Activated naive CD4-positive, alpha-beta T cell treated with anti-CD3 and anti-CD28 coated beads for 36 hours (primary cell): ENCODE measurements at regions not wholly inside any gene's neighbourhood (a gene's known extent, or its start where the extent isn't known, plus 50 kb on each side); places are given as distances from the start of the nearest gene placed in this dataset.

Source experiments
- CTCF ChIA-PET: fragments of 350-600 bp; sonication (Branson Sonifier 250); formaldehyde crosslinking; loops from one replicate; lab custom pipeline; 2021; ENCODE audit warnings: antibody characterized with exemption; lab: Charles Lee
- DNase-seq: peaks from one replicate; pipeline ENCODE4 v3.0.0-alpha.2; 2020
- H3K27ac Mint-ChIP-seq: one replicate; pipeline ENCODE4 v1.8.0; 2021; ENCODE audit warnings: mild to moderate bottlenecking, mixed read lengths
- H3K27me3 Mint-ChIP-seq: one replicate; pipeline ENCODE4 v1.8.0; 2021; ENCODE audit warnings: low read depth, mixed read lengths
- H3K36me3 Mint-ChIP-seq: one replicate; pipeline ENCODE4 v1.8.0; 2021; ENCODE audit warnings: low read depth, mixed read lengths
- H3K4me1 Mint-ChIP-seq: one replicate; pipeline ENCODE4 v1.8.0; 2021; ENCODE audit warnings: low read depth, mixed read lengths
- H3K4me3 Mint-ChIP-seq: one replicate; pipeline ENCODE4 v1.8.0; 2021; ENCODE audit warnings: mild to moderate bottlenecking, moderate library complexity, mixed read lengths
- H3K9me3 Mint-ChIP-seq: one replicate; pipeline ENCODE4 v1.8.0; 2021; ENCODE audit warnings: mixed read lengths
- intact Hi-C: fragments of 100-400 bp; cut with micrococcal nuclease; formaldehyde crosslinking; loops from one replicate; pipeline ENCODE4 v1.15.1; 2023

DNA sequence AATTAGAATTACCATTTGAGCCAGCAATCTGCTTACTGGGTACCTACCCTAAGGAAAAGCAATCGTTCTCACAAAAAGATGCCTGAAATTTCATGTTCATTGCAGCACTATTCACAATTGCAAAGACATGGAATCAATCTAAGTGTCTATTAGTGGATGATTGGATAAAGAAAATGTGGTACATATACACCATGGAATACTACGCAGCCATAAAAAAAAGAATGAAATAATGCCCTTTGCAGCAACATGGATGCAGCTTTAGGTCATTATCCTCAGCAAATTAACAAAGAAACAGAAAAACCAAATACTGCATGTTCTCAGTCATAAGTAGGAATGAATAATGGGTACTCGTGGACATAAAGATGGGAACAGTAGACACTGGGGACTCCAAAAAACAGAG, 89.8 kb upstream of the MAP1LC3B2 start:
- intact Hi-C loops = no loop called here
- Mint-ChIP-seq H3K36me3 (peaks cover 2% of the 10 kb centered on the region), H3K9me3 (peaks cover 4% of the 10 kb centered on the region), H3K27me3 (no peaks in the 10 kb centered on the region), H3K4me1 (no peaks in the 10 kb centered on the region), H3K4me3 (no peak overlapping the region), H3K27ac (no peak overlapping the region)
- DNase-seq = no peak
- CTCF ChIA-PET = no interaction called here

DNA sequence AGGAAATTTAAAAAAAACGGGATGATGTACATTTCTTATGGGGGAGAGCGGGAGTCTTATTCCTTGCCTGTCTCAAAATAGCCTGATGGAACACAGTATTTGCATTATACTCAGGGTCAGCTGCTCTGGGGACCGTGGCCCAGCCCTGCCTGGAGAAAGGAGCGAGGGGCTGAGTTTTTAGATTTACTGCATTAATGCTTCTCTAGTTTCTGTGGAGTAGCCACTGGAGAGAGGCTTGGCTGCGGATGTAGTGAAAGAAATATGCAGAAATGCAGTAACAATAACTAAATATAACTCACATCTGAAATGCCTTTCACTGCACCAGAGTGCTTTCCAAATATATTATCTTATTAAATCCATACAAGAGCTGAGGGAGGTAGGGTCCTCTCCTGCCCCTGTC, 87.6 kb upstream of the MAP1LC3B2 start:
- intact Hi-C loops = no loop called here
- DNase-seq = no peak
- CTCF ChIA-PET = no interaction called here
- H3K9me3 Mint-ChIP-seq = peaks cover 13% of the 10 kb centered on the region
- no peak overlapping the region for H3K27ac Mint-ChIP-seq
- H3K36me3 Mint-ChIP-seq = peaks cover 5% of the 10 kb centered on the region
- H3K27me3 Mint-ChIP-seq = no peaks in the 10 kb centered on the region
- H3K4me1 Mint-ChIP-seq = no peaks in the 10 kb centered on the region
- H3K4me3 Mint-ChIP-seq = no peak overlapping the region

DNA sequence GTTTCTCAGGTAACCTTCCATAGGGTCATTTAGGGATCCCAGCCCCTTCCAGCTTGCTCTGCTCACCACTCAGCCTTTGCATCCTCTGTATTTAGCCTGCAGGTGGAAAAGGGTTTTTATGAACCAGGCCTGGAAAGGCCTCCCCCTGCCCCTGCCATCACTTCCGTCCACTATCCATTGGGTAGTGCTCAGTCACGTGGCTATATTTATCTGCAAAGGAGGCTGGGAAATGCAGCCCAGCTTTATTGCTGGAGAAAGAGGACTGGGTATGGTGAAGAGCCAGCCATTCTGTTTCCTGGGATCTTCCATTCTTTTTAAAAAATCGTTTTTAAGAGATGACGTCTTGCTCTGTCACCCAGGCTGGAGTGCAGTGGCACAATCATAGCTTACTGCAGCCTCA, 87.0 kb upstream of the MAP1LC3B2 start:
- no peaks in the 10 kb centered on the region for H3K4me1 Mint-ChIP-seq
- CTCF ChIA-PET = no interaction called here
- H3K9me3 Mint-ChIP-seq = peaks cover 16% of the 10 kb centered on the region
- no peak for DNase-seq
- H3K4me3 Mint-ChIP-seq = no peak overlapping the region
- H3K36me3 Mint-ChIP-seq = peaks cover 7% of the 10 kb centered on the region
- no peak overlapping the region for H3K27ac Mint-ChIP-seq
- no peaks in the 10 kb centered on the region for H3K27me3 Mint-ChIP-seq
- intact Hi-C loops = no loop called here

DNA sequence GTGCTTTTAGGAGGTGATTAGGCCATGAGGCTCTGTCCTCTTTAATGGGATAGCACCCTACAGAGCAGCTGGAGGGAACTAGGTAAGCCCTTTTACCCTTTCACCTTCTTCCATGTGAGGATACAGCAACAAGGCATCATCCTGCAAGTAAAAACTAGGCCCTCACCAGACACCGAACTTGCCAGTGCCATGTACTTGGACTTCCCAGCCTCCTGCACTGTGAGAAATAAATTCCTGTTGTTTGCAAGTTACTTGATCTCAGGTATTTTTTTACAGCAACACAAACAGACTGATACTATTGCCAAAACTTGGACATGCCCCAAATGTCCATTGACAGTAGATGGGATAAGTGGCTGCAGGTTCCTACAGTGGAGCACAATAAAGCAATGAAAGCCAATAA, 85.8 kb upstream of the MAP1LC3B2 start:
- no peak for DNase-seq
- no peak overlapping the region for H3K4me3 Mint-ChIP-seq
- CTCF ChIA-PET = no interaction called here
- no peaks in the 10 kb centered on the region for H3K27me3 Mint-ChIP-seq
- no peak overlapping the region for H3K27ac Mint-ChIP-seq
- intact Hi-C loops = no loop called here
- no peaks in the 10 kb centered on the region for H3K4me1 Mint-ChIP-seq
- peaks cover 16% of the 10 kb centered on the region for H3K9me3 Mint-ChIP-seq
- peaks cover 7% of the 10 kb centered on the region for H3K36me3 Mint-ChIP-seq

DNA sequence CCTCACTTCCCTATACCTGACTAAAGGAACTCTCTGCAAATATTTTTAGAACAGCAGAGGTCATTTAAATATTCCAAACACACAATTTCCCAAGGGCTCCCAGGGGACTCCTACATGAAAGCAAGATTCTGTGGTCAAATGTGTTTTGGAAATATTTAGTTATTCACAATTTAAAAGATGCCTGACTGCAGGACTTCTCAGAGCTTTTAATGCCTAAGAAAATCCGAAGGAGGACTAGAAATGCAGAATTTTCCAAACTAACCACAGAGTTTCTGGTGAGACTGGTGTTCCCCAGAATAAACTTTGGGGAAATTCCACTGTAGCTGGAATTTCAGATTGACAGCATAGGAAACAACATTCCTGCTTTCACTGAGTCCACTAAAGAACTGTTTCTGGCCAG, 84.8 kb upstream of the MAP1LC3B2 start:
- Mint-ChIP-seq H3K36me3 (peaks cover 7% of the 10 kb centered on the region), H3K4me1 (no peaks in the 10 kb centered on the region), H3K27me3 (no peaks in the 10 kb centered on the region), H3K4me3 (no peak overlapping the region), H3K9me3 (peaks cover 16% of the 10 kb centered on the region), H3K27ac (no peak overlapping the region)
- CTCF ChIA-PET = no interaction called here
- no peak for DNase-seq
- intact Hi-C loops = no loop called here

DNA sequence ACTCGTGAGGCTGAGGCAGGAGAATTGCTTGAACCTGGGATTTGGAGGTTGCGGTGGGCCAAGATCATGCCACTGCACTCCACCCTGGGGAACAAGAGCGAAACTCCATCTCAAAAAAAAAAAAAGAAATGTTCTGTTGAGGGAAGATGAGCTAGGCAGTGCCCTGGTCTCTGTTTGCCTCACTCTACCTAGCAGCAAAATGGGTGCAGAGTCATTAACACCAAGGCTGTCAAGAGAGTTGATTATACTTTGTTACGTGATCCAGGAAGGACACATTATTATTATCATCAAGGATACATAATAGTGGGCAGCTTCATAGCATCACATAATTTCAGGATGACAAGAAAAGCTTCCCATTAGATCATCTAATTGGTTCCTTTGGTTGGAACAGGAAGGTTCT, 84.3 kb upstream of the MAP1LC3B2 start:
- Mint-ChIP-seq H3K36me3 (peaks cover 7% of the 10 kb centered on the region), H3K27me3 (no peaks in the 10 kb centered on the region), H3K9me3 (peaks cover 16% of the 10 kb centered on the region), H3K4me3 (no peak overlapping the region), H3K4me1 (peaks cover under 1% of the 10 kb centered on the region), H3K27ac (no peak overlapping the region)
- CTCF ChIA-PET = no interaction called here
- no peak for DNase-seq
- intact Hi-C loops = no loop called here

DNA sequence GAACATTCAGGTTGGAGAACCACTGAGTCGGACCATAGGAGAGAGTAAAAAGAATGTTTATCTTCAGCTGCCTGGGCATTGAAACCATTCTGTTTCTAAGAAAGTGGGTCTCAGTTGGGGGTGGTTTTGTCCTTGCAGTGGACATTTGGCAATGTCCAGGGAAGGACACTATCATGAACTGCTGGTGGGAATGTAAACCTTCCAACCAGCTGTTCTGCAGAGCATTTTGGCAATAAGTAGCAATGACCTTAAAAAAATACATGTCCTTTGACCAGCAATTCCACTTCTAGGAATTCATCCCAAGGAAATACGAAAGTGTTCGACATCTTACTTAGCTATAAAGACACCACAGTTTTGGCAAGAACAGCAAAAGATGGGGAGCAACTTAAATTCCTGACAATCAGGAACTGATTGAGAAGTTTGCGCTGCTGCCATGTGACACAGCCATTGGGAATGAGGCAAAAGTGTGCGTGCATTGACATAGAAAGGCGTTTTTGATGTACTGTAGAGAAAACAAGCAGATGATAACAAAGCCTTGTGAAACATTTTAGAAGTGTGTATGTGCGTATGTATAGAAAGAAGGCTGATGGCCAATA, 82.9 kb upstream of the MAP1LC3B2 start:
- Mint-ChIP-seq H3K9me3 (peaks cover 16% of the 10 kb centered on the region), H3K4me1 (peaks cover 11% of the 10 kb centered on the region), H3K27ac (no peak overlapping the region), H3K27me3 (no peaks in the 10 kb centered on the region), H3K4me3 (no peak overlapping the region), H3K36me3 (peaks cover 7% of the 10 kb centered on the region)
- DNase-seq = no peak
- intact Hi-C loops = no loop called here
- CTCF ChIA-PET = no interaction called here

DNA sequence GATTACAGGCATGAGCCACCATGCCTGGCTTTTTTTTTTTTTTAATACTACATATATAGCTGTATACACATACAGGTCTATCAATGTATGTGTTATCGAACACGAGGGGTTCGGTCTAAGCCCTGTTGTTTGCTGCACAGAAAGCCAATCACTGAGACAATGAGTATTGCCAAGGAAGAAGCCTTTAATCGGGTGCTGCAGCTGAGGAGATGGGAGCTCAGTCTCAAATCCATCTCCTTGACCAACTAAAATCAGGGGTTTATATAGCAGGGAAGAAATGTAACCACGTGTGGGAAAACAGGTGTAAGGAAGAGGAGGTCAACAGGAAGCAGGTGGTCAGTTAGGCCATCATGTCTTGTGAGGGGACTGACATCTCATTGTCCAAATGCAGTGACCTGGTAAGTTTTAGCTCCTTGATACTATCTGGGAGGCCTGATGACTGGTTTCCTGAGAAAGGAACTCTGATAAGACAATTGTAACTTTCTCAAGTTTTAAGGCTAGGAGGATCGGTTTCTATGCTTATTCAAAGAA, 80.9 kb upstream of the MAP1LC3B2 start:
- H3K27ac Mint-ChIP-seq = no peak overlapping the region
- CTCF ChIA-PET = no interaction called here
- no peak for DNase-seq

DNA sequence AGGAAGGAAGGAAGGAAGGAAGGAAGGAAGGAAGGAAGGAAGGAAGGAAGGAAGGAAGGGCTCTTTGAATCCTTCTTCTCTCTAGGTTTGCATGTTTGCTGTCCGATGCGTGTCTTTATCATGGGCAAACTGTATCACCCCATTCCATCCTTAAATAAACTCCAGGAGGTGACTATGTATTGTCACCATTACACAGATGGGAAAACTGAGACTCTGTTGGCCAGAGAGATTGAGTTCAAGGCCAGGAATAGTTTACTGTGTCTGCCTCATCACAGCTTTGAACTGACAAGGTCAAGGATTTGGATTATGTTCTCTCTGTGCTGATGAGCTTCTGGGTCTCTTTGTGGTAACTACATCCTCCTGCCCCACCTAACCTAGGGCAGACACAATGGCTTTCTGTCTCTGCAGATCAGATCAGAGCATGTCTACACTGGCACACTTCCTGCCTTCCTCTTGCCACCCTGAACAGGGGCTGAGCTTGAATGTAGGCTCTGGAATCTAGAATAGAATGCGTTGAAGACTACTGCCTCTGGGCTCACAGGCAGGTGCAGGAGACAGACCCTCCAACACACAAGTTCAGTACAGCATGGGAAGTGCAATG, 78.9 kb upstream of the MAP1LC3B2 start:
- Mint-ChIP-seq H3K4me3 (no peak overlapping the region), H3K4me1 (peaks cover 11% of the 10 kb centered on the region), H3K27ac (no peak overlapping the region), H3K36me3 (peaks cover 5% of the 10 kb centered on the region), H3K27me3 (no peaks in the 10 kb centered on the region), H3K9me3 (peaks cover 12% of the 10 kb centered on the region)
- no peak for DNase-seq
- intact Hi-C loops = no loop called here
- CTCF ChIA-PET = interaction anchor here (1.1 to 1.3 kb wide), 2 partner anchors 19 to 84 kb away, joined by 3 to 5 read pairs; no protein-coding TSS in a partner anchor

More for the DNA sequence above, 80.9 kb upstream of the MAP1LC3B2 start:
- H3K27me3 Mint-ChIP-seq = no peaks in the 10 kb centered on the region
- H3K9me3 Mint-ChIP-seq = peaks cover 16% of the 10 kb centered on the region
- H3K36me3 Mint-ChIP-seq = peaks cover 7% of the 10 kb centered on the region
- no peak overlapping the region for H3K4me3 Mint-ChIP-seq
- peaks cover 11% of the 10 kb centered on the region for H3K4me1 Mint-ChIP-seq
- intact Hi-C loops = no loop called here

DNA sequence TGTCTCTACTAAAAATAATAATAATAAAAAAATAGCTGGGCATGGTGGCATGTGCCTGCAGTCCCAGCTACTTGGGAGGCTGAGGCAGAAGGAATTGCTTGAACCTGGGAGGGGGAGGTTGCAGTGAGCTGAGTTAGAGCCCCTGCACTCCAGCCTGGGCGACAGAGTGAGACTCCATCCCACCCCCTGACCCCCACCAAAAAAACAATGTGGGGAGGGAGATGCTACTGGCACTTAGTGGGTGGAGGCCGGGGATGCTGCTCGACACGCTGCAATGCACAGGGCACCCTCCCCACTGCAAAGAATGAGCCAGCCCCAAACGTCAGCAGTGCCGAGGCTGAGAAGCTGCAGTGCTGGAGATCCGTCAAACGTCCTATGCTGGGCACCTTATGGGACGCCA, 77.5 kb upstream of the MAP1LC3B2 start:
- Mint-ChIP-seq H3K4me3 (no peak overlapping the region), H3K9me3 (peaks cover under 1% of the 10 kb centered on the region), H3K27me3 (no peaks in the 10 kb centered on the region), H3K27ac (no peak overlapping the region), H3K4me1 (peaks cover 11% of the 10 kb centered on the region), H3K36me3 (peaks cover under 1% of the 10 kb centered on the region)
- CTCF ChIA-PET = interaction anchor here (0.5 to 1.0 kb wide), 3 partner anchors 143 to 474 kb away, joined by 3 to 4 read pairs (median 4); no protein-coding TSS in a partner anchor
- no peak for DNase-seq
- intact Hi-C loops = no loop called here

DNA sequence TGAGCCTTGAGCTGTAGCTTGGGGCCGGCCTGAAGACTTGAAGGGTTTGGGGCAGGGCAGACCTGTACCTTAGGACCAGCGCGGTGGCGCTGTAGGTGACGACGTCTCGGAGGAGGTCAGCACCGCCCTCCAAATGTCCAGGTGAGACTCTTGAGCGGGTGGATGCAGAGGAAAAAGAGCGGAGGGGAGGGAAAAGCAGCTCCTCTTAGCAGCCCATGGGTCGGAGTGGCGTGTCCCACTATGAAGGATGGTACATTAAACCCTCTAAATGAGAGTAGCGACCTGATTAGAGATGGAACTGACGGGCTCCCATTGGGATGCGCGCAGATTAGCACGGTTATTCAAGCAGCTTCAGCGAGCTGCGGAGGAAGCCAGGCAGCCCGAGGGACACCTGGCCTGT, 77.0 kb upstream of the MAP1LC3B2 start:
- Mint-ChIP-seq H3K9me3 (peaks cover 3% of the 10 kb centered on the region), H3K4me3 (no peak overlapping the region), H3K27me3 (no peaks in the 10 kb centered on the region), H3K36me3 (no peaks in the 10 kb centered on the region), H3K4me1 (peaks cover 11% of the 10 kb centered on the region), H3K27ac (no peak overlapping the region)
- intact Hi-C loops = no loop called here
- no peak for DNase-seq
- CTCF ChIA-PET = interaction anchor here (0.6 kb wide), 1 partner anchor 270 kb away, joined by 4 read pairs; no protein-coding TSS in a partner anchor

DNA sequence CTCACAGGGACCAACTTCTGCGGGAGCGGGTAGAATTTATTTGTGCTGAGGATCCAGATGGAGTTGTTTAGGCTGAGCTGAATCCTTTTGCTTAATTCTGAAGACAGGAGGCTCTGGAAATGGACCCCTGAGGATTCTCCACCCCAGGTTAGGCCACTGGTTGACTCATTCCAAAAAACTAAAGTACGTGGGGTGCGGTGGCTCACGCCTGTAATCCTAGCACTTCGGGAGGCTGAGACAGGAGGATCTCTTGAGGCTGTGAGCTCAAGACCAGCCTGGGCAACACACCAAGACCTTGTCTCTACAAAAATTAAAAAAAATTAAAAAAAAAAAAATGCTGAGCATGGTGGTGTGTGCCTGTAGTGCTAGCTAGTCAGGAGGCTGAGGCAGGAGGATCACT, 76.3 kb upstream of the MAP1LC3B2 start:
- CTCF ChIA-PET = no interaction called here
- Mint-ChIP-seq H3K4me1 (peaks cover 11% of the 10 kb centered on the region), H3K27me3 (no peaks in the 10 kb centered on the region)

More for the DNA sequence above, 76.3 kb upstream of the MAP1LC3B2 start:
- no peak overlapping the region for H3K4me3 Mint-ChIP-seq
- intact Hi-C loops = no loop called here
- H3K9me3 Mint-ChIP-seq = peaks cover 6% of the 10 kb centered on the region
- no peaks in the 10 kb centered on the region for H3K36me3 Mint-ChIP-seq
- DNase-seq = no peak
- H3K27ac Mint-ChIP-seq = no peak overlapping the region
